Tibial nerve (tissue), 4 donors: ENCODE measurements at regions not wholly inside any gene's neighbourhood (a gene's known extent, or its start where the extent isn't known, plus 50 kb on each side); places are given as distances from the start of the nearest gene placed in this dataset.
"Not testable (repeated sequence)": the region's sequence is repeated elsewhere in the genome, so short reads cannot be mapped to it uniquely, and the experiment has no call there.

Experiments
- DNase-seq, 2 donors: peaks; one replicate each; pipeline ENCODE4 v3.0.0-alpha.2; 2019; ENCODE audit warnings: low spot score in 2 of 2
- H3K27ac ChIP-seq, 4 donors: fragments of 200-600 bp; sonication (generic) in 3 of 4; one replicate each; pipeline ENCODE4 v1.5.1; 2017 to 2019; ENCODE audit warnings: mild to moderate bottlenecking in 1 of 4
- H3K27me3 ChIP-seq, 2 donors: fragments of 200-600 bp; sonication (generic) in 1 of 2; one replicate each; pipeline versions ENCODE4 v1.5.1 to v1.6.0; 2017 to 2019
- H3K36me3 ChIP-seq, 3 donors: fragments of 200-600 bp; sonication (generic); one replicate each; pipeline ENCODE4 v1.5.1; 2018 to 2019
- H3K4me1 ChIP-seq, 4 donors: fragments of 200-600 bp; sonication (generic) in 3 of 4; one replicate each; pipeline ENCODE4 v1.5.1; 2017 to 2019
- H3K4me3 ChIP-seq, 4 donors: fragments of 200-600 bp; sonication (generic) in 3 of 4; one replicate each; pipeline ENCODE4 v1.5.1; 2017 to 2019; ENCODE audit warnings: mild to moderate bottlenecking in 1 of 4, moderate library complexity in 1 of 4
- H3K9me3 ChIP-seq, 4 donors: fragments of 200-600 bp; sonication (generic) in 3 of 4; one replicate each; pipeline ENCODE4 v1.5.1; 2017 to 2019
- CTCF ChIP-seq, 5 experiments: fragments of 200-600 bp in 3 of 5; fragments of 450-650 bp in 2 of 5; sonication (generic) in 3 of 5; IDR thresholded peaks; one replicate each; pipeline ENCODE4 v1.5.1; 2016 to 2019; ENCODE audit warnings: antibody characterized with exemption in 5 of 5, mild to moderate bottlenecking in 3 of 5, moderate library complexity in 2 of 5
- EP300 ChIP-seq, 2 donors: sonication (generic); formaldehyde crosslinking; IDR thresholded peaks; one replicate each; pipeline ENCODE4 v1.6.1; 2017; ENCODE audit warnings: antibody characterized with exemption in 2 of 2, mild to moderate bottlenecking in 1 of 2
- POLR2A ChIP-seq, 2 donors: fragments of 450-650 bp; IDR thresholded peaks; one replicate each; pipeline ENCODE4 v1.6.1; 2017; ENCODE audit warnings: antibody characterized with exemption in 2 of 2, mild to moderate bottlenecking in 2 of 2, moderate library complexity in 2 of 2
- WGBS, 2 donors: methylation state at CpG; one replicate each; pipeline ENCODE4 v1.1.5; 2018; 5-methylcytosine and 5-hydroxymethylcytosine counted together

GRCh38 chr14:101301011-101301410 lies 260.3 kb upstream of the DIO3 start:
- no peaks in the 10 kb centered on the region for H3K27me3 ChIP-seq
- H3K9me3 ChIP-seq, result peaks cover 0 to 22% (median 2%) of the 10 kb centered on the region in 4 donors
- DNase-seq, result no peak
- no peak overlapping the region for H3K27ac ChIP-seq
- no peaks in the 10 kb centered on the region for H3K4me1 ChIP-seq
- H3K36me3 ChIP-seq, result no peaks in the 10 kb centered on the region
- 51 to 59% methylated on average over 2 of the region's 2 CpGs for WGBS, 2 donors
- no peak overlapping the region for H3K4me3 ChIP-seq
- TF ChIP-seq EP300 (IDR thresholded peaks at IDR 0.05) (no peak), CTCF (IDR thresholded peaks at IDR 0.05) (no peak), POLR2A (IDR thresholded peaks at IDR 0.05) (no peak)

DNA sequence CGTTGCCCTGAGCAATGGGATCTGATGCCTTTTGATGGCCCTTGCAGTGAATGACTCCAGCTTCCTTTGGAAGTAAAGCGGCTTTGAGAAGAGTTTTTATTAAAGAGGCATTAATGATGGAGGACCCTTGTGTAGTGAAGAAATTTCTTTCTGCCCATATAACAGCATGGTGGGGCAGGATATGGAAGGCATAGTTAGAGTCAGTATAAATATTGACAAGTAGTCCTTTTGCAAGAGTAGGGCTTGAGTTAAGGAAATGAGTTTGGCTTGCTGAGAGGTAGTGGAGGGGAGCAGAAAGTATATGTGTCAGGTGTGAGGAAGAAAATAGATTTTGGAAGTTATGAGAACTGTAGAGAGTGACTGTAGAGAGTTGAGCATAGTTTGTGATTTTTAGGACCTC lies 254.1 kb upstream of the DIO3 start:
- WGBS, 2 donors, result 89 to 96% methylated on average over 2 of the region's 2 CpGs
- H3K9me3 ChIP-seq, result peaks cover 0 to 21% (median 0%) of the 10 kb centered on the region in 4 donors
- not testable (repeated sequence) for H3K27ac ChIP-seq, H3K36me3 ChIP-seq, H3K27me3 ChIP-seq, DNase-seq, H3K4me3 ChIP-seq, H3K4me1 ChIP-seq

GRCh38 chr14:101311186-101311585 lies 250.1 kb upstream of the DIO3 start:
- not testable (repeated sequence) for H3K4me1 ChIP-seq, DNase-seq, H3K4me3 ChIP-seq, H3K27me3 ChIP-seq, H3K27ac ChIP-seq, H3K36me3 ChIP-seq
- 71 to 77% methylated on average over 7 of the region's 7 CpGs for WGBS, 2 donors
- H3K9me3 ChIP-seq, result peaks cover 0 to 35% (median 0%) of the 10 kb centered on the region in 4 donors

- no peak for TF ChIP-seq EP300 (IDR thresholded peaks at IDR 0.05)
- no peaks in the 10 kb centered on the region for H3K27me3 ChIP-seq
- no peak for DNase-seq
- H3K4me1 ChIP-seq, result no peaks in the 10 kb centered on the region
- H3K36me3 ChIP-seq, result no peaks in the 10 kb centered on the region
- 53 to 71% methylated on average over 6 of the region's 6 CpGs for WGBS, 2 donors
- H3K9me3 ChIP-seq, result peaks cover 0 to 29% (median 0%) of the 10 kb centered on the region in 4 donors
- no peak overlapping the region for H3K27ac ChIP-seq
- H3K4me3 ChIP-seq, result no peak overlapping the region
Observed at GRCh38 chr14:101313268-101313667, 248.0 kb upstream of the DIO3 start.

GRCh38 chr14:101315802-101316296 lies 245.4 kb upstream of the DIO3 start:
- 90 to 95% methylated on average over 3 of the region's 3 CpGs for WGBS, 2 donors
- no peak for DNase-seq
- Histone ChIP-seq H3K36me3 (no peaks in the 10 kb centered on the region), H3K4me1 (no peaks in the 10 kb centered on the region), H3K4me3 (no peak overlapping the region), H3K9me3 (peaks cover 0 to 23% (median 0%) of the 10 kb centered on the region in 4 donors), H3K27me3 (no peaks in the 10 kb centered on the region), H3K27ac (no peak overlapping the region)
- TF ChIP-seq POLR2A (IDR thresholded peaks at IDR 0.05) (no peak), CTCF (IDR thresholded peaks at IDR 0.05) (no peak), EP300 (IDR thresholded peaks at IDR 0.05) (no peak)

GRCh38 chr14:101318271-101318670 lies 243.0 kb upstream of the DIO3 start:
- TF ChIP-seq EP300 (IDR thresholded peaks at IDR 0.05), result no peak
- no peak for TF ChIP-seq CTCF (IDR thresholded peaks at IDR 0.05)
- no peak for TF ChIP-seq POLR2A (IDR thresholded peaks at IDR 0.05)
- DNase-seq, result no peak
- H3K4me1 ChIP-seq, result no peaks in the 10 kb centered on the region
- H3K27me3 ChIP-seq, result no peaks in the 10 kb centered on the region
- no peak overlapping the region for H3K4me3 ChIP-seq
- H3K36me3 ChIP-seq, result no peaks in the 10 kb centered on the region
- peaks cover 0 to 20% (median 0%) of the 10 kb centered on the region in 4 donors for H3K9me3 ChIP-seq
- WGBS, 2 donors, result 68 to 71% methylated on average over 6 of the region's 6 CpGs
- no peak overlapping the region for H3K27ac ChIP-seq

DNA sequence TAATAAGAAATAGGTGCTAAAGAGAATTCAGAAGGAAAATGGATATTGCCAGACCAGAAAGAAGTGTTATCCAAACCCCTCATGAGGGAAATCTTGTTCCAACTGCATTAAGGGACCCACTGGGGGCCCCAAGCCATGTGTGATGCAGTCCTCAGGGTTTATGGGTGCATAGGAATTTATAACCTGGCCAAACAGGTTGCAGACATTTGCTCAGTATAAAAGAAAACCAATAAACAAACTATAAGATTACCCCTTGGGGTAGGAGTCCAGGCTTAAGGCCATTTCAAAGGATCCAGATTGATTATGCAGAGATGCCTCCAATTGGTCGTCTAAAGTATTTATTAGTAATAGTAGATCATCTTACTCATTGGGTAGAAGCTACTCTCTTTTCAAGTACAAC lies 240.9 kb upstream of the DIO3 start:
- Histone ChIP-seq H3K27me3 (no peaks in the 10 kb centered on the region), H3K4me3 (no peak overlapping the region), H3K27ac (no peak overlapping the region), H3K36me3 (no peaks in the 10 kb centered on the region), H3K9me3 (peaks cover 0 to 34% (median 0%) of the 10 kb centered on the region in 4 donors), H3K4me1 (no peaks in the 10 kb centered on the region)
- no peak for DNase-seq
- TF ChIP-seq EP300 (IDR thresholded peaks at IDR 0.05), result no peak
- no peak for TF ChIP-seq CTCF (IDR thresholded peaks at IDR 0.05)
- TF ChIP-seq POLR2A (IDR thresholded peaks at IDR 0.05), result no peak
- 38 to 69% methylated on average over 1 of the region's 1 CpG for WGBS, 2 donors
